NCI-H774 (cell line): ENCODE measurements at regions not wholly inside any gene's neighbourhood (a gene's known extent, or its start where the extent isn't known, plus 50 kb on each side); places are given as distances from the start of the nearest gene placed in this dataset.
"Not testable (repeated sequence)": the region's sequence is repeated elsewhere in the genome, so short reads cannot be mapped to it uniquely, and the experiment has no call there.

Experiments
- DNase-seq: peaks from one replicate; lab custom pipeline; 2025; lab: John Stamatoyannopoulos, UW

DNA sequence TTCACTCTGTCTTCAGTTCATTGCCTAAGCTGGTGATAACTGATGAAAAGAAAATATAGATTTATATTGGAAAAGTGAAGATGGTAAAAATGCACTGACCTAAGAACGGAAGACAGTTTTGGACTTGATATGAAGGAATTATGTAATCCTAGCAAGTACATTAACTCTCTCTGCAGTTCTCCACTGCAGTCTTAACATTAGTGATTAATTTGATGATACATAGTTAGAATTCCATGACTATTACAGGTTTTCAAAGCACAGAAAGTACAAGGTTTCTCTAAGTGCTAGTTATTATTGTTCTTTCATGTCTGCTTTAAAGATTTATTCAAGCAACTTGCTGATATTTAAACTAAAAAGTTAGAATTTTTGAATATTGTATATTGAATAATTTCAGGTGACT, 1591.7 kb upstream of the ADGRL3 start:
- DNase-seq = no peak

DNA sequence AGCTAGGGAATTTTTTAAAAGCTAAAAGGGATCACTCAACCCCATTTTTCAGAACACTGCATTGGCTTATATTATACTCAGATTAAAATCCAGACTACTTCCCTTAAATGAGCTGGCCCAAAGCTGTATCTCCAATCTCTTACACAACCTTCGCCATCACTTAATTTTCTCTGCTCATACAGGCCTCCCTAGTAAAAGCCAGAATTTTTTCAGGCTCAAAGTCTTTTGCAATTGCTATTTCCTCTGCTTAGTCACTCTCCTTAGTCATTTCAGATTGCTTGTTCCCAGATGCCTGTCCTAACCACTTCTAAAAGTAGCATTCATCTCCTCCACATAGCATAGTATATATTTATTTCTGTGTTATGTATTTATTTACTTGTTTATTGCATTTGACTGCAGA, 1587.9 kb upstream of the ADGRL3 start:
- no peak for DNase-seq

DNA sequence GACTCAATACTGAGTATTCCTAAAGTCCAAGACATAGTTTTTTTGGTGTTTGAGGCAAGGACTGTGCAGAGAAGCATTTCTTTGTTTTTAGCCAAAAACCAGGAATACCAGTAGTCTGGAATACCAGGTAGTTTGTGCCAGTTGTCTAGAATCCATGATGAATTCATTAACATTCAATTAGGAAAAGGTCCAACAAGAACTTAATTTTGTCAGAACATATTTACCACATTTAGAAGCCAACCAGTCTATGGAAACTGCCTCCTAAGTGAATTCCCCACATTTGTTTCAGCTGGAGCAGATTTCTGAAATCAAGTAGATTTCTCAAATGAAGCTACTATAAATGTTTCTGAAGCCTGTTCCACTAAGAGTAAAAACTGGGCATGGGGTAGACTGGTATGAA, 1584.8 kb upstream of the ADGRL3 start:
- no peak for DNase-seq

- no peak for DNase-seq
Measured at GRCh38 chr4:59629348-59629747, 1570.8 kb upstream of the ADGRL3 start.

DNA sequence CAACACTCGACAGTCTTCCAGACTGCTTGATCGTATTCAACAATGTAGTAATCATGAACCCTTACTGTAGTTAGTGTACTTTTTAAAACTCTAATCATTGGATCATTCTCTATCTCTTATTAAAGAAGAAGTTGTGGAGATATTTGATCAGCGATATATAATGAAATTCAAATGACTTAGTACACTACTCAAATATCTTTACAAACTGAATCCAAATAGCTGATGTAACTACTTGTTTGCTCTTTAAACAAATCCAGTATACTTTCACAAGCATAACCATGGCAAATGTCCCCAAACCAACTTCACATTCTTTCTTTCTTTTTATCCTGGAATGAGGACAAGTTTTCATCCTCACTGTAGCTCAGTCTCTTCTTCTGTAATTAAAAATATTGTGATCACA, 1569.9 kb upstream of the ADGRL3 start:
- no peak for DNase-seq

DNA sequence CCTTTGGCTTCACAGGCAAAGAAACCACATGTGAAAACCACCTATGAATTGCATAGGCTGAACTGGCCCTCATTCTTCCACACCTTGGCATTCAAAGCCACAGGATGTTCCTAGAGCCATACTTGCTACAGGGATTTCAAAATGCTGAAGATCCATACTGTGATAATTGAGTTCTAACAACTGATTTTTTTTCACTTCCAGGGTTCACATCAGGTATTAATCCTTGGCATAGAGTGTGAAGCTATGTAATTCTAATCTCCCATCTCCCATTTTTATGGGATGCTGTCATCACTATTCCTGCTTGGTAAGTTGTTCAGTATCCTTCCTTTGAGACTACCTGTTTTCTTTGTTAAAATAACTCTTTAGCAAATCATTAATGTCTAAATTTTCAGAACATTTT, 1569.2 kb upstream of the ADGRL3 start:
- DNase-seq = no peak

DNA sequence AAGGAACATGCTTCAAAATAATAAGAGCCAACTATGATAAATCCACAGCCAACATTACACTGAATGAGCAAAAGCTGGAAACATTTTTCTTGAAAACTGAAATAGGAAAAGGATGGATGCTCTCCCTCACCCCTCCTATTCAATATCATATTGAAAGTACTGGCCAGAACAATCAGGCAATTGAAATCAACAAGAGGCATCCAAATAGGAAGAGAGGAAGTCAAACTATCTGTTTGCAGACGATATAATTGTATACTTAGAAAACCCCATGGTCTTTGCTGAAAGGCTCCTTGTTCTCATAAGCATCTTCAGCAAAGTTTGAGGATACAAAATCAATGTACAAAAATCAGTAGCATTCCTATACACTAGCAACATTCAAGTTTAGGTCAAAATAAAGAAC, 1562.5 kb upstream of the ADGRL3 start:
- DNase-seq = no peak

- DNase-seq = no peak
Measured at GRCh38 chr4:59643682-59644081, 1556.4 kb upstream of the ADGRL3 start.

- DNase-seq = no peak
Measured at GRCh38 chr4:59644765-59645164, 1555.4 kb upstream of the ADGRL3 start.

DNA sequence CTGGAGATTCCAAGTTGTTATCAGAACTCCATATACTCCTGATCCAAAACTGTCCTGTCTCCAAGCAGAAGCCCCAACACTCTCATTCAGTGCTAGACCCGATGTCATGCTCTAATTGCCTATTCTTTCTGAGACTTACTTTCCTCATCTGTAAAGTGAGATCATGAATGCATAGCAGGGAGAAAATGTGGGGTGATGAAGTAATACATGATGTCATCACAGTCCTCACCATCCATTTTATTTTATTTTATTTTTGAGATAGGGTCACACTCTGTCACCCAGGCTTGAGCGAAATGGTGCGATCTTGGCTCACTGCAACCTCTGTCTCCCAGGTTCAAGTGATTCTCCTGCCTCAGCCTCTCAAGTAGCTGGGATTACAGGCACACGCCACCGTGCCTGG, 1554.0 kb upstream of the ADGRL3 start:
- no peak for DNase-seq

- DNase-seq = no peak
Measured at GRCh38 chr4:59647011-59647410, 1553.1 kb upstream of the ADGRL3 start.

- no peak for DNase-seq
Measured at GRCh38 chr4:59647500-59647899, 1552.6 kb upstream of the ADGRL3 start.

GRCh38 chr4:59650861-59651260, 1549.3 kb upstream of the ADGRL3 start:
- DNase-seq = no peak

DNA sequence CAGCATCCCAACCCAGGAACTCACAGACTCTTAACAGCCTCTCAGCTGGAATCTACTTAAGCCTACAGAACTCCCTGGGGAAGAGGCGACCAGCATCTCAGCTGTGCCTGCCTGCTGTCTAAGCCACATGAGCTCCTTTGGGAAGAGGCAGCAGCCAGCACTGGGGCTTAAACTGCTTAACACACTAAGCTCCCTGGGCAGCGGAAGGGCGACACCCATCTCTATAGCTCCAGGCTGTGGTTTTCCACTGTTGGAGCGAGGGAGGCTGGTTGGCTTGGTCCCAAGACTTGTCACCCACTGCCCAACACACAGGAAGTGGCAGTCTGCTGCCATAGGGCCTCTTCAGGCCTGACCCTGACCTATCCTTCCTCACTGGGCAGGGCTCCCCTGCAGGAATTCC, 1544.1 kb upstream of the ADGRL3 start:
- no peak for DNase-seq

GRCh38 chr4:59664771-59665170, 1535.4 kb upstream of the ADGRL3 start:
- no peak for DNase-seq

DNA sequence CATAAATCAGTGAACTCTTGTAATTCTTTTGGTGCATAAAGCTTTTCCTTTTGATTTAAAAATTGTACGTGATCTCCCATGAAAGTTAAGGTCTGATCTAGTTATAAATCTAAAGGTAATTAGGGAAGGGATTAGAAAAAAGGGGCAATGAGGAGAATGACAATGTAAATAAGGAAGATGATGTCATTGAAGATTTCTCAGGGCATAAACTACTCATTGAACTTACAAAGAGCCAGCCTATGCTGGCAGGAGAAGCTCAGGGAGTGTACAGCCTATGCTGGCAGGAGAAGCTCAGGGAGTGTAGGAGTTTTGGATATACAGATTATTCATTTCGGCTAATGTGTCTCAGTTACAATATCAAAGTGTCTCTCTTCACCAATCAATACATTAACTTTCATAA, 1533.5 kb upstream of the ADGRL3 start:
- DNase-seq = no peak

DNA sequence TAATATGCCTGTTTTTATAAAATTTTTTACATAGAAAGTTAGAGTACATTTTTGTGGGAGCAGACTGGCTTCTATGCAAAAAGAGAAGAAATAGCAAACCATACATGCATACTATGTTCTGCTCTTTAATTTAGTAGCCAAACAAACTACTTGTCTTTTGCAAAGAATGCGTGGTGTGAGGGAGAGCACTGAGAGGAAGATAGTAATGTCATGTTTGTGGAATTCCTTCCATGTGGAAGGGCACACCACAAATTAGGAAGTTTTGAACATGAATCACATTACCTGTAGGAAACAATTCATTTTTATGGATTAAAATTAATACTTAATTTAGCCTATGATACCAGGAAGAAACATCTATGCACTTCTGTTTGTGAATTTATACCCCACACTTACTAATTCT, 1529.1 kb upstream of the ADGRL3 start:
- DNase-seq = no peak

GRCh38 chr4:59676389-59676788, 1523.7 kb upstream of the ADGRL3 start:
- no peak for DNase-seq

GRCh38 chr4:59676992-59677391, 1523.1 kb upstream of the ADGRL3 start:
- not testable (repeated sequence) for DNase-seq

- no peak for DNase-seq
Measured at GRCh38 chr4:59685626-59686025, 1514.5 kb upstream of the ADGRL3 start.

- DNase-seq = no peak
Measured at GRCh38 chr4:59689149-59689548, 1511.0 kb upstream of the ADGRL3 start.

DNA sequence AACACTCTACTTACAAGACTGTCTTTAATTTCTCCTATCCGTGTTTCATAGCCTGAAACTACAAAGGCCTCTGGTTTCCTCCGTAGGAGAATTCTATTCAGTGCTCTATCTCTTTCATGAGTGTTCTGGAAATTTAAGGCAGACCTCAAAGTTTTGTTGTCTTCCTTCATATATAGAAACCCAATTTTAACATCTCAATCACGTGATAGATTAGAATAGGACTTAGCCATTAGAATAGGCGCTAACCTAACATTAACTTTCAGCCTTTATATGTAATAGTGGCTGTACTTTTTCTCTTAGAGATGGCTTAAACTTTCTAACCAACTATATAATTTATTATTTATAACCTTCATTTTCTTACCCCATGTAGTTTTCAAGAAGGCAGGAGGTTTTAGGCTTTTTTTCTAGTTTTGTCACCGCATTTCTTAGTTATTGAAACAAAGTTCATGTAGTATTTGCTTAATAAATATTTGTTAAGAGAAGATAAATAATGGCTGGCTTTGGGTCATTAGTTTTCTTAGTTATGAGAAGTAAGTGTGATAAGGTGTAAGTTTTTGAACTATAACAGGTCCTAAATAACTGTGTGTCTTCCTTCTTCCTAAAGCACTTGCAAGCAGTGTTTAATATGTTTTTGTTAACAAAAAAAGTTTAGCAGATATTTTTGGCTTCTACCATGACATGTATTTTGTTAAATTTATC, 1504.6 kb upstream of the ADGRL3 start:
- DNase-seq = no peak

GRCh38 chr4:59698041-59698440, 1502.1 kb upstream of the ADGRL3 start:
- no peak for DNase-seq

DNA sequence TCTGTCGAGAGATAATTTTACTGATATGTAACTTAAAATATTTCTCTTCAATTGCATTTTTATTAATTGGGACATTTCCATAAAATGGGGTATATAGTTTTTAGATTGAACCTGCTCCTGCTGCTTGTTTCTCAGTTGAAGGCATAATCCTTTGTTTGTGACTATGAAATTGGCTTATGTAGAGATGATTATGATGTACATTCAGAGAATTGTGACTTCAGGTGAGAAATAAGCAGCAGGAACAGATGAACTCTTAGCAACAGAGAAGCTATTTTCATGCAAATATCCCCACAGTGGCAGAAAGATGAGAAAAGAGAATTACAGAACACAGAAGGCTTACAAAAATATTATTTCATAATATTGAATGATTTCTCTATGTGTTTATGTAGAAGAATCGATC, 1499.5 kb upstream of the ADGRL3 start:
- no peak for DNase-seq

- no peak for DNase-seq
Measured at GRCh38 chr4:59704616-59705015, 1495.5 kb upstream of the ADGRL3 start.
